Fibroblast of lung (primary cell): ENCODE measurements at regions not wholly inside any gene's neighbourhood (a gene's known extent, or its start where the extent isn't known, plus 50 kb on each side); places are given as distances from the start of the nearest gene placed in this dataset.
A peak's percentile ranks its signal among the peaks of the same experiment; 100 is the strongest.

Experiments used
- DNase-seq, 2 donors: peaks; one replicate each; pipeline versions ENCODE4 v3.0.0 to v3.0.0-alpha.2; 2010; ENCODE audit warnings: low read depth in 2 of 2
- H2AFZ ChIP-seq: 2 replicates; pipeline ENCODE4 v1.5.1; 2012; ENCODE audit warnings: low read length, control low read depth, inconsistent platforms
- H3K27ac ChIP-seq: 2 replicates; pipeline ENCODE4 v1.5.1; 2011; ENCODE audit warnings: low read length, control low read depth; ENCODE audit not compliant: insufficient read depth
- H3K27me3 ChIP-seq: 2 replicates; pipeline ENCODE4 v1.5.1; 2011; ENCODE audit warnings: mild to moderate bottlenecking, low read length; ENCODE audit not compliant: control insufficient read depth, insufficient read depth
- H3K36me3 ChIP-seq: 2 replicates; pipeline ENCODE4 v1.5.1; 2011; ENCODE audit warnings: low read length; ENCODE audit not compliant: control insufficient read depth, insufficient read depth
- H3K4me1 ChIP-seq: 2 replicates; pipeline ENCODE4 v1.5.1; 2011; ENCODE audit warnings: low read length; ENCODE audit not compliant: control insufficient read depth, insufficient read depth; ENCODE audit errors: extremely low read depth
- H3K4me2 ChIP-seq: 2 replicates; pipeline ENCODE4 v1.5.1; 2011; ENCODE audit warnings: low read length, control low read depth; ENCODE audit not compliant: insufficient read depth; ENCODE audit errors: extremely low read depth
- H3K4me3 ChIP-seq, 4 experiments: fragments of 200-600 bp in 1 of 4; sonication (generic) in 1 of 4; replicated peaks in 1 of 4; 2 replicates each; pipeline ENCODE4 v1.5.1; 2011 to 2016; ENCODE audit warnings: low read length in 4 of 4, low read depth in 3 of 4, mild to moderate bottlenecking in 3 of 4, control low read depth in 2 of 4, inconsistent platforms in 1 of 4, mixed read lengths in 1 of 4; ENCODE audit not compliant: insufficient read depth in 1 of 4; ENCODE audit errors: control extremely low read depth in 1 of 4
- H3K79me2 ChIP-seq: 2 replicates; pipeline ENCODE4 v1.5.1; 2012; ENCODE audit warnings: mild to moderate bottlenecking, low read length, inconsistent platforms; ENCODE audit not compliant: control insufficient read depth, insufficient read depth
- H3K9ac ChIP-seq: 2 replicates; pipeline ENCODE4 v1.5.1; 2011; ENCODE audit warnings: mild to moderate bottlenecking, low read length, control low read depth; ENCODE audit not compliant: insufficient read depth
- H3K9me3 ChIP-seq: 2 replicates; pipeline ENCODE4 v1.5.1; 2012; ENCODE audit warnings: low read depth, low read length; ENCODE audit not compliant: control insufficient read depth, insufficient read depth
- H4K20me1 ChIP-seq: 2 replicates; pipeline ENCODE4 v1.5.1; 2011; ENCODE audit warnings: low read length; ENCODE audit not compliant: control insufficient read depth, insufficient read depth; ENCODE audit errors: extremely low read depth
- CTCF ChIP-seq, 2 donors: IDR thresholded peaks in 1 of 2; conservative IDR thresholded peaks in 1 of 2; 1 replicate in 1 of 2; 2 replicates in 1 of 2; pipeline ENCODE4 v1.5.1; 2011 to 2012; ENCODE audit warnings: low read length in 2 of 2, control low read depth in 1 of 2, inconsistent platforms in 1 of 2, low read depth in 1 of 2, mild to moderate bottlenecking in 1 of 2
- EZH2 ChIP-seq: IDR thresholded peaks from 2 replicates; pipeline ENCODE4 v1.5.1; 2012; ENCODE audit warnings: low read length, control low read depth, mild to moderate bottlenecking; ENCODE audit errors: missing control alignments

- no peak overlapping the region for H3K4me3 ChIP-seq
- H3K79me2 ChIP-seq, result no peaks in the 10 kb centered on the region
- no peak overlapping the region for H3K9ac ChIP-seq
- no peaks in the 10 kb centered on the region for H3K4me1 ChIP-seq
- H3K27ac ChIP-seq, result no peak overlapping the region
- H2AFZ ChIP-seq, result no peak overlapping the region
- H3K36me3 ChIP-seq, result no peaks in the 10 kb centered on the region
- no peak for TF ChIP-seq CTCF (conservative IDR thresholded peaks at IDR 0.05 in 1 of 2, IDR thresholded peaks at IDR 0.05 in 1 of 2; ENCODE audit: low read depth in 1 of 2, low read length in 2 of 2)
- TF ChIP-seq EZH2, result no peak
- no peak overlapping the region for H3K4me2 ChIP-seq
- no peaks in the 10 kb centered on the region for H3K27me3 ChIP-seq
- no peaks in the 10 kb centered on the region for H3K9me3 ChIP-seq
- no peaks in the 10 kb centered on the region for H4K20me1 ChIP-seq
- DNase-seq, result no peak
Observed at GRCh38 chr12:87720967-87721366, 308.2 kb downstream of the C12orf50 start.

- no peak overlapping the region for H3K27ac ChIP-seq
- TF ChIP-seq EZH2, result no peak
- no peak for TF ChIP-seq CTCF (conservative IDR thresholded peaks at IDR 0.05 in 1 of 2, IDR thresholded peaks at IDR 0.05 in 1 of 2; ENCODE audit: low read depth in 1 of 2, low read length in 2 of 2)
Observed at GRCh38 chr12:87704374-87704773, 324.8 kb downstream of the C12orf50 start.

GRCh38 chr12:87690236-87690810 lies 338.9 kb downstream of the C12orf50 start:
- no peaks in the 10 kb centered on the region for H3K36me3 ChIP-seq
- H3K9ac ChIP-seq, result no peak overlapping the region
- H3K27ac ChIP-seq, result no peak overlapping the region
- H3K4me1 ChIP-seq, result no peaks in the 10 kb centered on the region
- no peaks in the 10 kb centered on the region for H3K9me3 ChIP-seq
- TF ChIP-seq CTCF (conservative IDR thresholded peaks at IDR 0.05 in 1 of 2, IDR thresholded peaks at IDR 0.05 in 1 of 2; ENCODE audit: low read depth in 1 of 2, low read length in 2 of 2), result no peak
- TF ChIP-seq EZH2, result no peak
- no peak overlapping the region for H3K4me2 ChIP-seq
- H3K79me2 ChIP-seq, result no peaks in the 10 kb centered on the region
- no peaks in the 10 kb centered on the region for H3K27me3 ChIP-seq
- H4K20me1 ChIP-seq, result no peaks in the 10 kb centered on the region
- no peak overlapping the region for H2AFZ ChIP-seq
- H3K4me3 ChIP-seq, result no peak overlapping the region
- DNase-seq, result peak in 1 of 2 donors; percentile 45

More at GRCh38 chr12:87704374-87704773, 324.8 kb downstream of the C12orf50 start:
- H3K36me3 ChIP-seq, result no peaks in the 10 kb centered on the region
- H3K4me1 ChIP-seq, result no peaks in the 10 kb centered on the region
- no peaks in the 10 kb centered on the region for H3K9me3 ChIP-seq
- H3K79me2 ChIP-seq, result no peaks in the 10 kb centered on the region
- H2AFZ ChIP-seq, result no peak overlapping the region
- H3K4me2 ChIP-seq, result no peak overlapping the region
- no peak overlapping the region for H3K4me3 ChIP-seq
- H4K20me1 ChIP-seq, result no peaks in the 10 kb centered on the region
- DNase-seq, result no peak
- H3K27me3 ChIP-seq, result no peaks in the 10 kb centered on the region
- H3K9ac ChIP-seq, result no peak overlapping the region
